Ammon's horn (tissue), 1 donor: ENCODE measurements at regions not wholly inside any gene's neighbourhood (a gene's known extent, or its start where the extent isn't known, plus 50 kb on each side); places are given as distances from the start of the nearest gene placed in this dataset.
"Not testable (repeated sequence)": the region's sequence is repeated elsewhere in the genome, so short reads cannot be mapped to it uniquely, and the experiment has no call there.

Experiments used
- DNase-seq: peaks from one replicate; pipeline ENCODE4 v3.0.0-alpha.2; 2016; ENCODE audit warnings: low spot score

DNA sequence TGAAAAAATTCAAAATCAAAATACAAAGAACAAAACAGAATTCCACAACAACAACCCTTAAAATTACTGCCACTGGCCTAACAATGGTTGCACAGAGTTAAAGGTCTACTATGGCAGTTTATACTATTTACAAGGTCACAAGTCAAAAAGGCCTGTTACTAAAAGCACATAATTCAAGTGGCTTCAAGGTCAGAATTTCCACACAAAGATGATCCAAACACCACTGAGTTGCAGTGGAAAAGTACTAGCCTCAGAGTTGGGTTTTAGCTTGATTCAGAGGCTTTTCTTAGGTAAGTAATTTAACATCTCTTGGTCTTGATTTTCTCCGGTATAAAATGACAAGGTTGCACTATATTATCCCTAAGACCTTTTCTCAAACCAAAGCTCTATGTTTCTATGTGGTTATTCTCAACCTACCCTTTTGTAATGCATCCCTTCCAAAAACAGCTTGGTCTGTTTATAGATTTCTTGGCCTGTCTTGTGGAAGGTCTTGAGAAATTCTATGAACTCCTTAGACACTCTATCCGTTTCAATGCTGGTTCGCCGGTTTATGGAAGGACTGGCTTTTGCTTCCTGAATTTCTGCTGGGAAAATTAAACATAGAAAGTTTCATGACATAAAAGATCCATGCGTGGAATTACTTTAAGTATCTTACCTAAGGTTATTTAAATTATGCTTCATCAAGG lies 69.5 kb downstream of the MDH2 start:
- DNase-seq, result not testable (repeated sequence)

DNA sequence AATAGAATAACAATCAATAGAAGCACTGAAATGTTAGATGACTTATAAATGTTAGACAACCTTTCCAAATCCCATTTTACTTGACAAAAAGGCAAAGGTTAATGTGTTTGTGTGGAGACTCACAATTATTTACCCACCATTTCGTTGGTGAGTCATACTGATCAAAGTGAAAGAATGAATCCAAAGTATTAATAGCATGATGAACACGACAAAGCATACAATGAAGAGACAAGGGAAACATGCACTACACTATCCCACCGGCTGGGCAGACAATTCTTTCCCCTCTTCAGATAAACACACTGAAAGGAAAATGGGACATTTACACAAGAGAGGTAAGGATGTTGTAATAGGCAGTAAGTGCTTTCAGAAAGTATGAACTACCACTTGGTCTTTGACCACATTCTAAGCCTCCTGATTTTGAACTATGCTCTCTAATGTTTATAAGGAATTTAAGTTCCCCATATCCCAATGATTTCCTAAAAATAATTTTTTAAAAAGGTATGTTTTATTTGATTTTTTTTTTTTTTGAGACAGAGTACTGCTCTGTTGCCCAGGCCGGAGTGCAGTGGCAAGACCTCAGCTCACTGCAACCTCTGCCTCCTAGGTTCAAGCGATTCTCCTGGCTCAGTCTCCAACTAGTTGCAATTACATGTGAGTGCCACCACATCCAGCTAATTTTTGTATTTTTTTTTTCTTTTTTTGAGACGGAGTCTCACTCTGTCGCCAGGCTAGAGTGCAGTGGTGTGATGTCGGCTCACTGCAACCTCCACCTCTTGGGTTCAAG lies 70.5 kb downstream of the MDH2 start:
- DNase-seq, result not testable (repeated sequence)

DNA sequence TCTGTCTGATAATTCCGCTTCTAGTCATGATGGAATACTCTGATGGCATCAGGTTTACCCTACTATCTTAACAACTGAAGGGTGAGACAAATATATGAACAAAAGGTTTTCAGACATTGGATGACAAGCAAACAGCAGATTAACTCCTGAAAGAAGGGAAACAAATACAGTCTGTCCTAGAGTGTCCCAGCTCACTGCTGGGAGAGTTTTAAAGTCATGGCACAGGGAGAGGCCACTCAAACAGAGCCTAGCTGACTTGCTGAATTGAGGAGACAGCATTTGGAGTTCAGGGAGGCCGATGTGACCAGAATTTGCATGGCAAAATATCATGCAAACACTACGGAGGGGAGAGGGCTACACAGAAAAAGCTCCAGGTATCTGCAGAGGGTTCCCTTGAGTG lies 73.1 kb downstream of the MDH2 start:
- DNase-seq, result no peak

DNA sequence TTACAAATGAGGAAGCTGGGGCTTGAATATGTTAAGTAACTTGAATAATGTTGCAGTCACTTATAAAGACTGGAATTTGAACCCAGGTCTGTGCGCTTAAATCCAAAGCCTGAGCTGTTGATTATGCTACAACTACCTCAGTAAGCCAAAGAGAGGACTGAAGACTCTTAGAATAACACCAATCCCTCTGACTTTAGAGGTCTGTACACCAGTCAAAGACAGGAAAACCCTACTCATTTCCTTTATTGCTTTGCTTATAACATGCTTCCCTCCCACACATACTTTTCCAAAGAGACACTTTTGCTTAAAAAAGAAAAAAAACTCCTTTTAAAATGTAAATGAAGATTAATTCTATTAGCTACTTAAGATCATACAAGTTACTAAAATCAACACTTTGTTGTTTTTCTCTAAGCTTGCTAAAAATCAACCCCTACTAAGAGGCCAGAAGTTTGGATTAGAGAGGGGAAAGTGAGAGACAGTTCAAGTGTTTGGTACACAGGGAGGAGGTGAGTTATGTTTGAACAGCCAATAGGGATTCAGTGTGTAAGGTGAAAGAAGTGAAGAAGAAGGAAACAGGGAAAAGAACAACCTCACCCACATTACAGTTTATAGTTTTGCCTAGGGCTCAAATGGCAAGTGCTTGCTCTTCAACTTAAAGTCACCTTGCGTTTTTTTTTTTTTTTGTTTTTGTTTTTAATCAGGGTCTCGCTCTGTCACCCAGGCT lies 74.8 kb downstream of the MDH2 start:
- DNase-seq, result no peak

DNA sequence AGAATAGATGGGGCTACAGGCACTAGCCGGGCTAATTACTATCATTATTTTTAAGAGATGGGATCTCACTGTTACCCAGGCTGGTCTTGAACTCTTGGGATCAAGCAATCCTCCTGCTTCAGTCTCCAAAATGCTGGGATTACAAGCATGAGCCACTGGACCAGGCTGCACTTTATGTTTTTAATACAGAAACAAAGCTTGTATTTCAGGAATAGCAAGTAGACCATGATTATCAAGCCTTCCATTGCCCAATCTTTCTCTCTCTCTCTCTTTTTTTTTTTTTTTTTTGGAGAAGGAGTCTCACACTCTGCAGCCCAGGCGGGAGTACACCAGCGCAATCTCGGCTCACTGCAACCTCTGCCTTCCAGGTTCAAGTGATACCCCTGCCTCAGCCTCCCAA lies 75.4 kb downstream of the MDH2 start:
- no peak for DNase-seq

DNA sequence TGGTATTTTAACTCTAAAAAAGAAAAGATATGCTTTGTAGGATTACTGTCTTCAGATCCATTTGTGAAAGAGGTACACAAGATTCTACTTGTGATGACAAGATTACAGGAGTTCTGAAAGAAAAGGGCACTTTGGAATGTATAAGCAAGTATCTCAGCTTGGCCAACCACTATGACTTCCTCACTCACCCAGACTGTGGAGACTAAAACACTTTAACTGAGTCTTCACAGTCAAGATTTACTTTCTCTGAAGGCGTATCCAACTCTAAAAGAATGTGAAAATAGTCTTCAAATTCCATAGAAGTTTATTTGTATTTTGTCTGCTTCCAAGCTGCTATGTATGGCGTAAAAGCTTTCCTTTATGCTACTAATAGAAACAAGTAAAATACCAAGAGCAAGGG lies 76.1 kb upstream of the SRRM3 start:
- no peak for DNase-seq

DNA sequence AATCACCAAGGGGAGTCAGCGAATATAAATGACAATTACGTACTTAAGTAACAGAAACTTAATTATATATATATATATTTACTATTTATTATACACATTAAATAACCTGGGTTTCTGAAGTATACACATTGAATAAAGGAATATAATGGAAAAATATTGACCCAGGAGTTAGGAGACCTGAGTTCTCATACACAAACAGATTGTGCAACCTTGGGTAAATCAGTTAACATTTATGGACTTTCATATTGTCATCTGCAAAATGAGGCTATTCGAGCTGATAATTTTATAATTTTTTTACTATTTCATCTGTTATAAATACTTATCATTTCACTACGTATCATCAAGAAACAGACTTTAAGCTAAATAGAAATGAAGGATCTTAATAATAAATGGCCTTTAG lies 75.1 kb upstream of the SRRM3 start:
- no peak for DNase-seq

DNA sequence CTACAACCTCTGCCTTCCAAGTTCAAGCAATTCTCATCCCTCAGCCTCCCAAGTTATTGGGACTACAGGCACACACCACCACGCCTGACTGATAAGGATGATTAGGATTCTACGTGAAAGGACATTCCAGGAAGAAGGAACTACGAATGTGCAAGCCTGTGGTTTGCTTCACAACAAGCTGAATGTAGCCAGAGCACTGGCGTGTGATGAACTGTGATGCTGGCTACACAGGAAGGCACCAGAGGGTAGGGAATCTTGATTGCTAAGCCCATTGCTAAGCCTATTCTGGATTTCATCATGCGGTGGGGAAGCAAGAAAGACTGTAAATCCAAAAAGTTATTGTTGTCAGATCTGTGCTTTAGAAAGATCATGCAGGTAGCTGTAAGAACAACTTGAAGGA lies 72.3 kb upstream of the SRRM3 start:
- no peak for DNase-seq

DNA sequence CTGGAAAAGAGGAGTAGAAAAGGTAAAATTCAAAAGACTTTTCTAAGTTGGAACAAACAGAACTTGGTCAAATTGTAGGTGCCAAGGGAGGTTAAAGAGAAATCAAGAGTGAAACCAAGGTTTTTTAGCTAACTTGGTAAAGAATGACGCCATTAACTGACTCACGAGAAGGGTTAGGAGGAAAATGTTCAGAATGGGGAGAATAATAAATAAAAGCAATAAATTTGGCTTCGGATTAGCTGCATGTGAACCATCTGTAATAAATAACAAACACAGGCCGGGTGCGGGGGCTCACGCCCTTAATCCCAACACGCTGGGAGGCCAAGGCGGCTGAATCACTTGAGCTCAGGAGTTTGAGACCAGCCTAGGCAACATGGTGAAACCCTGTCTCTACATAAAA lies 71.9 kb upstream of the SRRM3 start:
- DNase-seq, result no peak

DNA sequence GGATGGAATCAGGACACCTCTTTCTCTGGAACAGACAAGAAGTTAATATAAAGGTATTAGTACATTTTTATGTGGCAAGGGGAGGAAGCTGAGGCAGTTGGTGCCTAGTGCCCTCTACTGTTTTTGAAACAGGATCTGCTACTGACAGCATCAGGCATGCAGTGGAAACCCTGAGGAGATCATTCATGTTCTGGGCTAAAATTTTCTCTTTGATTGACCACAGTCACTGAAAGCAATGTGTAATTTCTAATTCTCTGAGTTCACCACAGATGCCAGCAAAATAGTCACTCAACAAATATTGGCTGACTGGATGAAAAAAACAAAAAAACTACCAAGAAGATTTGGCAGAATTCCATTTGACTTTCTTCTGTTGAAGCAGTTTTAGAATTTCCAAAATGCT lies 71.0 kb upstream of the SRRM3 start:
- peak; percentile 41 for DNase-seq

DNA sequence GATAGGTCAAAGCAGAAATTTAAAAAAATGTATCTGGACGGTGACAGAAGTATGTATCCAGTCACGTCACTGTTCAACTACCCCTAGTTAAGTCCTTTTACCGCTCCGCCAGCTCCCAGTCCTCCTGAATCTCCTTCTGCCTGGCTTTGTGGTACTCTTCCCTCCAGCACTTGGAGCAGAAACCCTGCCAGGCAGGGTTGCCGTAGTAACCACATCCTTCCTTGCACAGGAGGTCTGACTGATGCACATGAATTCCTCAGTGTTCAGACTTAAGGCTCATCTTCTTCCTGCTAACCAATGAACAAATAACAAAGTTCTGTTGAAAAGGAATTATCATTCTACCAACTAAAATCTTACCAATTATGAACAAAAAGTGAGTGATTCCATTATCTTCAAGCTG lies 69.8 kb upstream of the SRRM3 start:
- DNase-seq, result peak; percentile 17

DNA sequence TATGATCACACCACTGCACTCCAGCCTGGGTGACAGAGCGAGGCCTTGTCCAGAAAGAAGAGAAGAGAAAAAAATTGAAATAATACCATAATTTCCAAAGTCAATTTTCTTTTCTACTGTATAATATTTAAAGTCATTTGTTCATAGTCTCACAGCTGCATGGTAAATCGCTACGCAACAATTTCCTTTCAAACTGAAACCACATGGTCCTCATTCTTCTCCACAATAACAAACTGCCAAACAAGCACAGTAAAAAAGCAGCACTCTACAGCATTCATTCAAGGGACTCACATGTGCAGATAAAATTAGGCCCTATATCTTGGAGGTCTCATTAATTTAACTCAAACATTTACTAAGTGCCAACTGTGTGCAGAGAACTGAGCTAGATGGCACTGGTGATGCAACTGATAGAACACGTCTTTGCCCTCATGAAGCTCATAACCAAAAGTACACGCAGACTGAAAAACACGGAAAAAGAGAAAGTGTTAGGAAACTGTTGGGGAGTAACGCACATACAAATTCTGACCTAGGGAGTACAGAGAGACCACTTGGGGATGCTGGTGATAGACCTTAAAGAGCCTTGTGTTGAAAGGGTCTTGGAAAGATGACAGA lies 68.4 kb upstream of the SRRM3 start:
- DNase-seq, result no peak

DNA sequence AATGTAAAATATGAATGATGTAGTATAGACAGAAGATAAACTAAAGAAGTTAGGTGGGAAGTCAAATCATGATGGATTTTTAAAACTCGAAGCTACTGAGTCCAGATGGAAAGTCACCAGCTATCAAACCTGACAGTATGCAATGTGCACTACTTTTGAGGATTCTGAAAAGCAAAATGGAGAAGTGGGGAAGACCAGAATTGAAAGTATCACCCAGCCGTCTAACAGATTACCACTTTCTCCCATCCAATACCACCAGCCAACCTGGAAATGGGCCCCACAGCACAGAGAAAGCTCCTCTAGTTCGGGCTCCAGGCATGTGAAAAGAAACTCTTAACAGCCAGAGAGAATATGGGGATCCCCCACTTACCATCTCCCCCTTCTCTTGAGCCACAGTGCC lies 67.9 kb upstream of the SRRM3 start:
- no peak for DNase-seq

DNA sequence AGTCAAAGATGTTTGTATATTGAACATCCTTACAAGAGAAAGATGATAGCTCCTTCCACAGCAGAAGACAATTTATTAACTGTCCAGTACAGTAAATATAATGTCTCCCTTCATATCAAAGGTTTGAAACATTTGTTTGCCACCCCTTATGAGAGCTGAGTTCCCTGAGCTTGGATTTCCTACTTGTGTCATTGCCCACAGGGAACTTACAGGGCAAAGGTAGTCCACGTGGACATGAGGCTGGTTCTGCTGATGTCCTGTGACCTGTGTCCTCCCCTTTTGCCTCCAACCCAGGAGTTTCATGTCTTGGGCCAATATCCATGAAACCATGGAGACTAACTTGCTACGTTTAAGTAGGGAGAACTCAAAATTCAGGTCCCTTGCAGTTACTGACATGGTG lies 66.4 kb upstream of the SRRM3 start:
- not testable (repeated sequence) for DNase-seq

DNA sequence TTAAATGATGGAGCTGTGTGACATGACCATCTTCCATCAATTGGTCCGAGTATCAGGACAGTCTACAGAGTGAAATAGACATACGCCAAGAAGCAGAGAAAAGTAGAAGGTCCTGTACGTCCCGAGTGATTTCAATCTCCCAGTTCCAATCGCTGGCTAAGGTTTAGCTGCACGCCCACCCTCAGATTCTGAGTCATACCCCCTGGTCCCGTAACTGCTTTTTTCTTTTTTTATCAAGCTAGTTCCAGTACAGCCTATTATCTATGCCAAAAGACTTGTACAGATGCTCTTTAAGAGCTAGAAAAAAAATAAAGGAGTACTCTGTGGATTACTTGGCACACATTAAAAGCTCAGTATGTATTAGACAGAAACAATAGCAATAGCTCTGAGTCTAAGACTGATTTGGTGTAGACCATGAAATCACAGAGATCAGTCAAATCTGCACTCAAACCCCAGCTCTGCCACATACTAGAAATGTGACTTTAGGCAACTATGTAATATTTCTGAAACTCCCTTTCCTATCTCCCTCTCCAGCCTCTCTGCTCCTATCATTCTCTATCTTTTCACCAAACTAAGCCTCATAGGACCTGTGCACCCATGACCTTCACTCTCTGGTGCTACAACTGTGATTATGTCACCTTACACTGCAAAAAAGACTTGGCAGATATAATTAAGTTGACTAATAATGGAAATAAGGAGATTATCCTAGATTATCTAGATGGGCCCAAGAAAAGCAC lies 63.0 kb upstream of the SRRM3 start:
- peak; percentile 29 for DNase-seq

DNA sequence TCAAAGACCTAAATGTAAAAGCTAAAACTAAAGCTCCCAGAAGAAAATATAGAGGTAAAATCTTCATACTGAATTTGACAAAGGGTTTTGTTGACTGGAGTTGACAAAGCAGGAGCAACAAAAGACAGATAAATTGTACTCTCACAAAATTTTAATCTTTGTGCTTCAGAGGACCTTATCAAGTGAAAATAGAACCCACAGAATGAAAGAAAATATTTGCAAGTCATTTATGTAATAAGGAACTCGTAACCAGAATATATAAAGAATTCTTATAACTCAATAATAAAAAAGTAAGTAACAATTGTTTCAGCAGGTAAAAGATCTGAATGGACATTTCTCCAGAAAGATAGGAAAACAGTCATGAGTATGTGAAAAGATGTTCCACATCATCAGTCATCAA lies 62.0 kb upstream of the SRRM3 start:
- DNase-seq, result no peak

DNA sequence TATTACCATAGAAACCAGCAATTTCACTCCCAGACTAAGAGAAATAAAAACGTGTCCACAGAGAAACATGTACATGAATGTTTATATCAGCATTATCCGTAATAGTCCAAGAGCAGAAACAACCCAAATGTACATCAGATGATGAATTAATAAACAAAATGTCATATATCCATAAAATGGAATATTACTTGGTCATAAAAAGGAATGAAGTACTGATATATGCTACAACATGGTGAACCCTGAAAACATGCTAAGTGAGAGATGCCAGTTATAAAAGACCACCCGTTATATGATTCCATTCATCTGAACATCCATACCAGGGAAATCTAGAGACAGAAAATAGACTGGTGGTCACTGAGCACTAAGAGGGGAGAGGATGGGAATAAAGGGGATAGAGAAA lies 61.4 kb upstream of the SRRM3 start:
- DNase-seq, result not testable (repeated sequence)

DNA sequence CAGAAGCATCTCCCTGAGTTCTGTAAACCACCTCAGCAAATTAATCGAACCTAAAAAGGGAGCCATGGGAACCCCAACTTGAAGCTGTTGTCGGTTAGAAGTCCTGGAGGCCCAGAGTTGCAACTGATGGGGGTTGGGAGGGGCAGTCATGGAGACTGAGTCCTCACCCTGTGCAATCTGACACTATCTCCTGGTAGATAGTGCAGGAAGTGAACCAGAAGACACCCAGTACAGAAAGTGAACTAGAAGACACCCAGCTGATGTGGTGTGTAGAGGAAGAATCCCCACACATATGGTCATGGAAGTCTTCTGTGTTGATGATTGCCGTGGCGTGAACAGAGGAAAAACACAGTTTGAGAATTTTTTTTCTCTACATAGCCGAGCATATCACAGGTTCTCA lies 58.8 kb upstream of the SRRM3 start:
- DNase-seq, result no peak

DNA sequence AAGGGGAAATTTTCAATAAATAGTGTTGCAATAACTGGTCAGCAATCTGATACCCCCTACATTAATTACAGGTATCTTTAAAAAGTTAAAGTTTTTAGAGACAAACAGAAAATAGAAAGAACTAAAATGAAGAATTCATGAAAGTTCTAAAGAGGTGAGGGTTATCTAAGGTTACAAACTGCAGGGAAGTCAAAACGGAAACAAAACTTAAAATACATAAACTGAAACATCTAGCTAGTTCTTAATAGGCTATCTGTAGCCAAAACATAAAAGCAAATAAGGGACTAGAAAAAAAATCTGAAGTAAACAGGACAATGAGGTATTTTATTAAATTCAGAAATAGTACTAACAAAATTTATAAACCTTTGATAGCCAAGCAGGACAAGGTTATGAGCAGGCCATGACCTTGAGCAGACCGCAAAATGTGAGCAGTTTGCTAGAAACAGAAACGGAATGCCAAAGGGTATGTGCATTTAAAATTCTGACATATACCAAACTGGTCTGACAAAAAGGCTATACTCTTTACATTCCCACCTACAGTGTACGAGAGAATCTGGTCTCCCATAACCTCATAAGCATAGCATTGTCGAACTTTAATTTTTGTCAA lies 56.9 kb upstream of the SRRM3 start:
- DNase-seq, result not testable (repeated sequence)

DNA sequence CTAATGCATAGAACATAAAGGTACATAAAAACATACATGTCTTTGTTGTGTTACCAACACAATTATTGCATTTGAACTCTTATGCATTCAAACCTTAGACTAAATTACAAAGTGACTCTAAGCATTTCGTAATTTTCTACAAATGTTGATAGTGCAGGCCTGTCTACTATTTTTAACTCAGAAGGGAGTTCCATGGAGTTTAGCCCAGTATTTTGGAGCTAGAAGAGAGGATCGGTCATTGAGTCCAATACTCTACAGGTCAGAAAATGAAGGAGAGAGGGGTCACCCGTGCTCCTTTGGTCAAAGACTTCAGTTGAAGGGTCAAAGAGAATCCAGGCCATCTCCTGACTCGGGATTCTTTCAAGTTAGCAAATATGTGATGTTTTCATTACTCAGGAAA lies 55.3 kb upstream of the SRRM3 start:
- no peak for DNase-seq

DNA sequence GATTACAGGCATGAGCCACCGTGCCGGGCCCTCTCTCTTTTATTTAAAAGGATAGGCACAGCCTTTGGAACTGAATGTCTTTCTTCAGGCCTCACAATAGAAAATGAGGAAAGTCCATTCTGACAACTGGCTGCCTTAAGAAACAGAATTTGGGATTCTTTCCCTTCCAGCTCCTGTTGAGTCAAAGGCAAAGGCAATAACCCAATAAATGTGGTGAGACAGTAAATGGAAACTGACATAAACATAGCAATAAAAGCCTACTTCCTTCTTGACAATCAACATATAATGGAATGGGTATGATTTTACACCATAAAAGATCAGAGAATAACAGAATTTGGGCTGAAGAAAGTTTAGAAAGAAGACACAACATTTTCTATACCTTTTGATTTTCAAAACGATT lies 52.7 kb upstream of the SRRM3 start:
- not testable (repeated sequence) for DNase-seq
